ENCODE measurements at regions not wholly inside any gene's neighbourhood (a gene's known extent, or its start where the extent isn't known, plus 50 kb on each side); places are given as distances from the start of the nearest gene placed in this dataset.

GRCh38 chr7:32169228-32169627 lies 99.0 kb upstream of the PDE1C start:
- DNase-seq, result no peak

- no peak for DNase-seq
Measured at GRCh38 chr7:32167815-32168214, 97.6 kb upstream of the PDE1C start.

GRCh38 chr7:32167256-32167655 lies 97.0 kb upstream of the PDE1C start:
- no peak for DNase-seq

- DNase-seq, result no peak
Measured at GRCh38 chr7:32164341-32164996, 94.3 kb upstream of the PDE1C start.

- DNase-seq, result no peak
Measured at GRCh38 chr7:32163896-32164295, 93.7 kb upstream of the PDE1C start.

DNA sequence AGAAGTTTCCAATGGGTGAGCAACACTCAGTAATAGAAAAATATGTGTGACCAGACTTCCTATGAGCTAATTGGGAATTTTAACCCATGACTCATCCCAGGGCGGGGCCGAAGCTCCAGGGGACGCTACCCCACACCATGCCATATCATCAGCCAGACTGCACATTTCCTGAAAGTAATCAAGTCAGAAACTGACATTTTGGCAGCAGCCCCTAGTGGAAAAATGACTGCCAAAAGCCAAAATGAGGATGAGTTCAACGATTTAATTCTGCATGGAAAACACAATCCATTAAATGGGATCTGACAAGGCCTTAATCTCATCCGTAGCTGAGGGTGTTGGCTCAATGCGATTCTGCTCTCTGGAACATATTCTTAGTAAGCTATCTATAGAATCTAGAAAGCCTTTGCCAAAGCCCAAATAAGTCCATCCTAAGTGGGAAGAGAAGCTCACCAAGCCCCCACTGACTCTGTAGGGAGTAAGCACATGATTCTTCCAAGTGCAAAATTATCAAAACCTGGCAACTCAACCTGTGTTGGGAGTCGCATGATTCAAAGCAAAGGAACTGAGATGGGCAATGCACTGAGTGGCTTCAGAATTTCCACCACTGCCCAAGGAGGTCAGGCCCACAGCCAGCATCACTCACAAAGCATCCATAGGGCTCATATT lies 93.1 kb upstream of the PDE1C start:
- DNase-seq, result no peak

DNA sequence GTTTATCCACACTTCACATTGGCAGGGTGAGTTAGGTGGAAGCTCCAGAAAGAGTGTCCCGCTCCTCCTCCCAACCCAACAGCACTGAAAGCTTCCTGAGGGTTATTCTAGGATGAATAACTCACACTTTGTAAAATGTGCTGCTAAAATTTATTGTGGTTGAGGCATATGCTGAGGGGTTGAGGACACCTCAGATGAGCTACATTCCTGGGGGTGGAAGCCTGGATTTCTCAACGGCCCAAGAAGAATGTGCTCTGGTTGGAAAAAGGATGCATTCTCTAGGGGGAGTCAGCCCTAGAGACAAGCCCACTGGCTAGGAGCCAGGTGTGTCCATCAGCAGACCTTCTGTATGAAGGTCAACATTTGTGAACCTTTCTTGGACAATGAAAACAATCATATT lies 91.5 kb upstream of the PDE1C start:
- no peak for DNase-seq

DNA sequence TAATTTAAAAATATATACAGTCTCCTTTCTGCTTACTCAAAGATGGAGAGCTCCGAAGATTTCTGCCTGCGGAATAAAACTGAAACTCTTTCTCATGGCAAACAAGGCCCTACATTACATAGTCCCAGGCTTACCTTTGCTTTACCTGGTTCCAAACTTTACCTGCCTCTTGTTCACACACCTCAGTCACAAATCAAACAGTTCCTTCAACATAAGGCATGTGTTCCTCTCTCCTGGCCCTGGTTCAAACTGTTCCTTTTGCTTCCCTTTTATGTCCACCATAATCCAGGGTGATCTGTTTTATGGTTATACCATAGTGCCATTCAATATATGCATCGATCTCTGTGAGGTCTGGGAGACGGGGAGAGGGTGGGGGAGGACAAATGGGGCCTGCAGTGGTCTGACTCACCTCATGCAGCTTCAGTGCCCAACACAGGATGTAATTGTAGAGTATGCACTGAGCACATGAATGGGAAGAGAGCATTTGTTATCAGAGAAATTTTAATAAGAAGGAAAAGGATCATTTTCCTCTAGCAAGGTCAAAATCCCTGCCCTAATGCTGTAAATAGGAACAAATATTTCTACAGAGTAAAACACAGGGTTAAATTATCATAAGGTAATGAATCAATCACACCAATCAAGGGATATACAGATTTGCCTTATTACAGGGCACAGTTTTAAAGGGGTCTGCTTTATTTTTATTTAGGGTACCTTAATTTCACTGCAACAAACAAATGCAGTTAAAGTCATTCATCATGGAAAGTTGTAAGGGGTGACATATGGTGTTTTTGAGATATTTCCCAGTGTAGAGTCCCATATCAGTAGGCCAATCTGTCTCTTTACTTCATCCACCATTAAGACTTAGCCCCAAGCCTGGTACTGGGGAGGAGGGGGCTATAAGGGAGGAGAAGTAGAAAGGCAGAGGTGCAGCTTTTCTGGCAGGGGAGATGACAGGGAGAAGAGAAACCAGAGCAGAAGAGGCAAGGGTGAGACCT lies 88.8 kb upstream of the PDE1C start:
- no peak for DNase-seq

GRCh38 chr7:32158076-32158475 lies 87.9 kb upstream of the PDE1C start:
- DNase-seq, result no peak

- no peak for DNase-seq
Measured at GRCh38 chr7:32155712-32156111, 85.5 kb upstream of the PDE1C start.

- DNase-seq, result no peak
Measured at GRCh38 chr7:32154797-32155196, 84.6 kb upstream of the PDE1C start.

DNA sequence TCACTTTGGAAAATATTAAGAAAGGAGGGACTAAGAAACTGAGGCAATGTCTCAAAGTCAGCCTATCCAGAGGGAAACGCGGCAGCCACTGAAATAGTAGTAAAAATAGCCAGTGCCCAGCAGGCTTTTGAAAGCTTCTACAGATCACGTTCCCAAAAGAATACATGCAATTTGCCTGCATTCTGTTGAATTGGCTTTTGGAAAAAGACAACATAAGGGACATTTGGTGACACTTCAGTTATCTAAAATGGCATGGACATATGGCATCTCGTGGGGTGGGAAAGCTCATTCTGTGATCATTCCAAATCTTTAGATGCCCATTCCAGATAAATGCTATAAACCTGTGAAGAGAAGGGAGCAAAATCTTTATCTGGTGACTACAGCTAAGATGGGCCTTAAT lies 82.8 kb upstream of the PDE1C start:
- no peak for DNase-seq

- DNase-seq, result no peak
Measured at GRCh38 chr7:32152576-32152975, 82.4 kb upstream of the PDE1C start.

DNA sequence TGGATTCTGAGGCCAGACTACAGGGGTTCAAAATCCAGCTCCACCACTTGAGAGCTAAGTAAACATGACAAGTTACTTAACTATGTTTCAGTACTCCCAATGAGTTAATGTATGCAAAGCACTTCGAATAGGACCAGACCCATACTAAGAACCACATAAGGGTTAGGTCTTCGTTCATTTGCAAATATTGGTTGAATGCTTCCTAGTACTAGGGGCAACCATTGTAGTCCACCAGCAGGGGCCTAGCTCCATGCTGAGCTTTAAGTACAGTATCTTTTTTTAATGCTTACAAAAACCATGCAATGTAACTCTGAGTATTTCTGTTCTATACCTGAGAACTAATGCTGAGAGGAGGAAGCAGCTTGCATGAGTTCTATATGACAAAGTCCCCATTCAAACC lies 80.4 kb upstream of the PDE1C start:
- DNase-seq, result no peak

DNA sequence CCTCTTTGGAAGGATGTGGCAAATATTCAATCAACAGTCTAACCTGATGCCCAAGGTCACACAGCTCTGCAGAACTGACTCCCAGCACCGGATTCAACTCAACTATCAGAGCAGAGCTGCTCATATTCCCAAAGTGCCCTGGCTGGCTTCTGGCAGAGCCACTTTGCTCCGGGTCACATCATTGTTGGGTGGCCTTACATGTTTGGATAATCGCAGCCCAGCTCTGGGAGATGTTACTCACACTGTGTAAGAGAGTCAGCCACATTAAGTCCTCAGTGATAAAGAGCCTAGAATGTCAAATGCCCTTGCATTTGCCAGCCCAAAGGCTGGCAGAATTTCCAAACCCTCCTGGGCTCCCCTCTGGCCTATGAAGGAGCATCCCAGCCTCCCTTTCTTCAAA lies 79.8 kb upstream of the PDE1C start:
- DNase-seq, result no peak

DNA sequence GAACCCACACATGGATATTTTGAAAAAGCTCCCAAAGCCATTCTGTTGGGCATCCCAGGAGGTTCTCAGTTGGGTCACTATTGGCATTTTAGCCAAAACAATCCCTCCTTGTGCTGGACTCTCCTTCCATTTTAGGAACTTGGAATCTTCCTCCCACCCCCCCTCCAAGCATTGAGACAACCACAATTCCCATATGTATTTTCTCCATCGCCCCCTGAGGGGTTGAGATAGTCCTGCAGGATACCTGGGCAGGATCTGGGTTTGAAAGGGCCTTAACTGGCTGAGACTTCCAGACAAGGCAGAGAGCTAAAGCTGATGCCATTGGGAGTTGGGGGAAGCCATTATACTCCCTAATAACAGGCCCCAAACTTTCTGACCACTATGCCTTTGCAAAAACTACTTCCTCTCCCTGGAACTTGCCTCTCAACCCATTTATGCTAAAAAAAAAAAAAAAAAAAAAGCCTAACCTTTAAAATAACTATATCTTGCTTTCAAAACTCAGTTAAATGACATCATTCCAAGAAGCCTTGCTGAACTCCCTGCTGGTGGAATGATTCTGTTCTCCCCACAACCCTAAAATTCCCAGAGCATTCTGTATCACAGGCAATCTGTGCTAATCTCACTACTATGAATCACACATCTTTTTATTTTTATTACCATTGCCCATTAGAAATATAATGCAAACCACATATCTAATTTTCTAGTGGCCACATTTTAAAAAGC lies 77.5 kb upstream of the PDE1C start:
- DNase-seq, result no peak

DNA sequence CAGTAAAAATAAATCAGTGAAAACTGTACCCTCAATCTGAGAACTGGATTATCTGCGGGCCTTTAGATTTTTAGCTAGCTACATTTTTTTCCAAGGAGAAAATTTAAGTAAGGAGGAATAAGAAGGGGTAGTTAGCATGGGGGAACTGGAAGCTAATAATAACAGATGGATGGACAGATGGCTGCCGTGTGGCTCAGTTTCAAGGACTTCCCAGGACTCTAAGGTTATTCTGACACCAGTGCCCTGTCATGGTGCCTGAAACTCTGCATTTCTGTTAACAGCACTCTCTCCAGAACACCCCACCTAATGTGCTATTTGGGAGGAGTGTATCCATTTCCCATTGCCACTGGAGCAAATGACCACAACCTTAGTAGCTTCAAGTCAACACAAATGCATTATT lies 75.7 kb upstream of the PDE1C start:
- no peak for DNase-seq

- no peak for DNase-seq
Measured at GRCh38 chr7:32144676-32145075, 74.5 kb upstream of the PDE1C start.

DNA sequence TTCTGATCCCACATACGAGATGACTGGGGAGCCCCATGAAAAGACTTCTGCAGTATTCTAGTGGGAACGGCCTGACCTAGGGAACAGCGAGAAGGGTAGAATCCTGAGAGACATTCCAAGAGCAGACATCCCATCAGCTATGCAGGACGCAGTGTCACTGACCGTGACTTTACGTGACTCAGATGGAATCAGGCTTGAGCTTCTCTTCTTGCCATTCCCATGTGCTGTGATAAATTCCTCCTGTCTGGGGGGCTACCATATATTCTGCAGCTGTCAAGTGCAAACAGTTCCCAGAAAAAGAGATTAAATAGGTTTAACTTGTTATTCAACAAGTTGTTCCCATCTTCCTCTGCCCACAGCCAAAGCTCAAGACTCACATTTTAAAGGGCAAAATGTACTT lies 73.1 kb upstream of the PDE1C start:
- DNase-seq, result no peak

DNA sequence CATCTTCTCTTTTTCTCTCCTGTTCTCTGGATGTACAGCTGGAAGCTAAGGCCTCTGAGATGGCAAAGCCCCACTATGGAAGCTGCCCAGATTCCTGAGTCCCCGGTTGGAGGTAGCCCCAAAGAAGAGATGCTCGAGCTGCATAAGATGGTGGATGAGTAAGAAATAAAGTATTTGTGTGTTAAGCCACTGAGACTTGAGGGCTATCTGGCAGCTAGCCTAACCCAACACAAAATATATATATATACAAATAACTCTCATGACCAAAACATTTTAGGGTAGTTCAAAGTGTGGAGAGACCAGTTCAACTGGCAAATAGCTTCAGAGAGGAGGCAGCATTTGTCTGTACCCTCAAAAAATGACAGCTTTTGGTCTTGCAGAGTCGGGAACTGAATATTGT lies 72.4 kb upstream of the PDE1C start:
- no peak for DNase-seq

- DNase-seq, result no peak
Measured at GRCh38 chr7:32140210-32140939, 70.2 kb upstream of the PDE1C start.

DNA sequence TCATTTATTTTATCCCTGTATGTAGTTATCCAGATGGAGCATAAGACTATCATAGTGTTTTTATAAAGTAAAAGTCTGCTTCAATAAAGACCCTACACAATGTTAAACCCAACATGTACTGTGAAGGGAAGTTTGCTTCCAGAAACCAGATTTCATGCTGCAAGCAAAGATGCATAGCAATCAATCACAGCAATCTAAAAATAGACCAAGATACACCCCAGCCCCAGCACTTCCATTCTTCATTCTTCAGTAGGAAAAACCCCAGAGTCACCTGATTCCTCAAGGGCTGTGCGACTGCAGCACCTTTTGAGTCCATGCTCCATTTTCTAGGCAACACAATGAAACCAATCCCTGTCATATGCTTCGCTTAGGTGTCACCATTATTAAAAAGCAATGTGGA lies 66.9 kb upstream of the PDE1C start:
- no peak for DNase-seq
